NCI-H460 (cell line): ENCODE measurements at regions not wholly inside any gene's neighbourhood (a gene's known extent, or its start where the extent isn't known, plus 50 kb on each side); places are given as distances from the start of the nearest gene placed in this dataset.
A peak's percentile ranks its signal among the peaks of the same experiment; 100 is the strongest.

Experiments used
- DNase-seq: peaks from one replicate; pipeline ENCODE4 v3.0.0-alpha.2; 2016; ENCODE audit warnings: low read depth; ENCODE audit errors: extremely low read depth

- DNase-seq: no peak
These were observed 115.4 kb upstream of the CNTLN start for GRCh38 chr9:17019398-17019797.

GRCh38 chr9:17018540-17019196, 116.2 kb upstream of the CNTLN start:
- no peak for DNase-seq

- no peak for DNase-seq
These were observed 116.8 kb upstream of the CNTLN start for GRCh38 chr9:17017931-17018491.

GRCh38 chr9:17013891-17014290, 120.9 kb upstream of the CNTLN start:
- DNase-seq: no peak

- no peak for DNase-seq
These were observed 121.8 kb upstream of the CNTLN start for GRCh38 chr9:17013010-17013409.

- no peak for DNase-seq
These were observed 123.0 kb upstream of the CNTLN start for GRCh38 chr9:17011880-17012279.

GRCh38 chr9:17009071-17009470, 125.8 kb upstream of the CNTLN start:
- no peak for DNase-seq

GRCh38 chr9:17005056-17005823, 129.6 kb upstream of the CNTLN start:
- no peak for DNase-seq

GRCh38 chr9:17004500-17004899, 130.3 kb upstream of the CNTLN start:
- peak; percentile 59 for DNase-seq

GRCh38 chr9:17003576-17004240, 131.1 kb upstream of the CNTLN start:
- DNase-seq: peak; percentile 54

- no peak for DNase-seq
These were observed 126.5 kb upstream of the BNC2 start for GRCh38 chr9:16996901-16997491.

GRCh38 chr9:16992138-16992537, 121.7 kb upstream of the BNC2 start:
- no peak for DNase-seq

- no peak for DNase-seq
These were observed 116.6 kb upstream of the BNC2 start for GRCh38 chr9:16987026-16987425.

GRCh38 chr9:16986556-16986955, 116.1 kb upstream of the BNC2 start:
- DNase-seq: no peak

GRCh38 chr9:16985559-16986348, 115.3 kb upstream of the BNC2 start:
- DNase-seq: peak; percentile 80

GRCh38 chr9:16982780-16983310, 112.4 kb upstream of the BNC2 start:
- no peak for DNase-seq

- DNase-seq: no peak
These were observed 106.0 kb upstream of the BNC2 start for GRCh38 chr9:16976427-16976826.

GRCh38 chr9:16974436-16974835, 104.0 kb upstream of the BNC2 start:
- no peak for DNase-seq

- no peak for DNase-seq
These were observed 99.9 kb upstream of the BNC2 start for GRCh38 chr9:16970321-16970720.

- DNase-seq: no peak
These were observed 93.8 kb upstream of the BNC2 start for GRCh38 chr9:16964228-16964627.
